Loucy (cell line): ENCODE measurements at regions not wholly inside any gene's neighbourhood (a gene's known extent, or its start where the extent isn't known, plus 50 kb on each side); places are given as distances from the start of the nearest gene placed in this dataset.

Source experiments
- EZH2phosphoT487 ChIP-seq: fragments of 200-600 bp; IDR thresholded peaks from 2 replicates; pipeline ENCODE4 v1.6.1; 2018; ENCODE audit warnings: antibody characterized with exemption, mild to moderate bottlenecking, moderate library complexity, borderline replicate concordance
- TF ChIP-seq, protein P1 (sequence below): fragments of 200-600 bp; sonication (generic); conservative IDR thresholded peaks from 2 replicates; pipeline ENCODE4 v1.5.1; 2014; ENCODE audit warnings: mild to moderate bottlenecking, antibody characterized with exemption, low read length

GRCh38 chr10:8639486-8640185 is 585.1 kb downstream of the GATA3 start:
- TF ChIP-seq, protein P1, sequence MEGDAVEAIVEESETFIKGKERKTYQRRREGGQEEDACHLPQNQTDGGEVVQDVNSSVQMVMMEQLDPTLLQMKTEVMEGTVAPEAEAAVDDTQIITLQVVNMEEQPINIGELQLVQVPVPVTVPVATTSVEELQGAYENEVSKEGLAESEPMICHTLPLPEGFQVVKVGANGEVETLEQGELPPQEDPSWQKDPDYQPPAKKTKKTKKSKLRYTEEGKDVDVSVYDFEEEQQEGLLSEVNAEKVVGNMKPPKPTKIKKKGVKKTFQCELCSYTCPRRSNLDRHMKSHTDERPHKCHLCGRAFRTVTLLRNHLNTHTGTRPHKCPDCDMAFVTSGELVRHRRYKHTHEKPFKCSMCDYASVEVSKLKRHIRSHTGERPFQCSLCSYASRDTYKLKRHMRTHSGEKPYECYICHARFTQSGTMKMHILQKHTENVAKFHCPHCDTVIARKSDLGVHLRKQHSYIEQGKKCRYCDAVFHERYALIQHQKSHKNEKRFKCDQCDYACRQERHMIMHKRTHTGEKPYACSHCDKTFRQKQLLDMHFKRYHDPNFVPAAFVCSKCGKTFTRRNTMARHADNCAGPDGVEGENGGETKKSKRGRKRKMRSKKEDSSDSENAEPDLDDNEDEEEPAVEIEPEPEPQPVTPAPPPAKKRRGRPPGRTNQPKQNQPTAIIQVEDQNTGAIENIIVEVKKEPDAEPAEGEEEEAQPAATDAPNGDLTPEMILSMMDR: no peak
- TF ChIP-seq EZH2phosphoT487: no peak
